Common myeloid progenitor, CD34-positive (primary cell): ENCODE measurements at regions not wholly inside any gene's neighbourhood (a gene's known extent, or its start where the extent isn't known, plus 50 kb on each side); places are given as distances from the start of the nearest gene placed in this dataset.
"Not testable (repeated sequence)": the region's sequence is repeated elsewhere in the genome, so short reads cannot be mapped to it uniquely, and the experiment has no call there.

Experiments
- CTCF ChIA-PET: fragments of 350-600 bp; sonication (Branson Sonifier 250); formaldehyde crosslinking; loops from one replicate; lab custom pipeline; 2021; ENCODE audit warnings: antibody characterized with exemption; lab: Charles Lee
- POLR2A ChIA-PET: fragments of 350-600 bp; sonication (Branson Sonifier 250); formaldehyde crosslinking; loops from one replicate; lab custom pipeline; 2021; ENCODE audit warnings: antibody characterized with exemption; lab: Charles Lee
- DNase-seq, 3 donors: peaks; one replicate each; pipeline versions ENCODE4 v3.0.0 to v3.0.0-alpha.2; 2013
- H3K27ac ChIP-seq, 2 experiments: 1 replicate in 1 of 2; 2 replicates in 1 of 2; pipeline ENCODE4 v1.7.0; 2013; ENCODE audit warnings: inconsistent platforms in 2 of 2, low read length in 2 of 2, mild to moderate bottlenecking in 2 of 2, low read depth in 1 of 2, moderate library complexity in 1 of 2; ENCODE audit not compliant: severe bottlenecking in 2 of 2, insufficient read depth in 1 of 2, poor library complexity in 1 of 2
- H3K27me3 ChIP-seq, 5 experiments: replicated peaks in 2 of 5; 1 replicate in 3 of 5; 2 replicates in 2 of 5; pipeline versions ENCODE4 v1.6.1 to v1.7.0; 2013; ENCODE audit warnings: low read length in 4 of 5, mild to moderate bottlenecking in 2 of 5, moderate library complexity in 2 of 5, inconsistent platforms in 1 of 5; ENCODE audit not compliant: insufficient read depth in 5 of 5, control insufficient read depth in 4 of 5
- H3K36me3 ChIP-seq, 4 experiments: 1 replicate in 2 of 4; 2 replicates in 2 of 4; pipeline versions ENCODE4 v1.6.1 to v1.7.0; 2013; ENCODE audit warnings: low read length in 3 of 4, control low read depth in 1 of 4, mild to moderate bottlenecking in 1 of 4; ENCODE audit not compliant: control insufficient read depth in 4 of 4, insufficient read depth in 4 of 4
- H3K4me1 ChIP-seq, 4 experiments: 1 replicate in 3 of 4; 2 replicates in 1 of 4; pipeline versions ENCODE4 v1.6.1 to v1.7.1; 2013; ENCODE audit warnings: low read length in 3 of 4, mild to moderate bottlenecking in 3 of 4, control low read depth in 1 of 4, inconsistent platforms in 1 of 4, moderate library complexity in 1 of 4; ENCODE audit not compliant: control insufficient read depth in 4 of 4, insufficient read depth in 4 of 4; ENCODE audit errors: control extremely low read depth in 1 of 4
- H3K4me3 ChIP-seq, 7 experiments: 1 replicate in 4 of 7; 2 replicates in 3 of 7; pipeline versions ENCODE4 v1.5.1 to v1.7.0; 2013; ENCODE audit warnings: mild to moderate bottlenecking in 7 of 7, low read length in 6 of 7, moderate library complexity in 6 of 7, inconsistent platforms in 2 of 7, low read depth in 2 of 7, control low read depth in 1 of 7; ENCODE audit not compliant: insufficient read depth in 4 of 7, control insufficient read depth in 1 of 7; ENCODE audit errors: extremely low read depth in 1 of 7
- H3K9me3 ChIP-seq, 5 experiments: 1 replicate in 4 of 5; 2 replicates in 1 of 5; pipeline versions ENCODE4 v1.6.1 to v1.7.1; 2013; ENCODE audit warnings: low read length in 4 of 5, mild to moderate bottlenecking in 2 of 5, inconsistent platforms in 1 of 5, low read depth in 1 of 5, moderate library complexity in 1 of 5; ENCODE audit not compliant: control insufficient read depth in 4 of 5, insufficient read depth in 2 of 5; ENCODE audit errors: control extremely low read depth in 1 of 5
- WGBS: methylation state at CpG from one replicate; pipeline ENCODE4 v1.1.5; 2013; ENCODE audit not compliant: insufficient coverage; 5-methylcytosine and 5-hydroxymethylcytosine counted together

DNA sequence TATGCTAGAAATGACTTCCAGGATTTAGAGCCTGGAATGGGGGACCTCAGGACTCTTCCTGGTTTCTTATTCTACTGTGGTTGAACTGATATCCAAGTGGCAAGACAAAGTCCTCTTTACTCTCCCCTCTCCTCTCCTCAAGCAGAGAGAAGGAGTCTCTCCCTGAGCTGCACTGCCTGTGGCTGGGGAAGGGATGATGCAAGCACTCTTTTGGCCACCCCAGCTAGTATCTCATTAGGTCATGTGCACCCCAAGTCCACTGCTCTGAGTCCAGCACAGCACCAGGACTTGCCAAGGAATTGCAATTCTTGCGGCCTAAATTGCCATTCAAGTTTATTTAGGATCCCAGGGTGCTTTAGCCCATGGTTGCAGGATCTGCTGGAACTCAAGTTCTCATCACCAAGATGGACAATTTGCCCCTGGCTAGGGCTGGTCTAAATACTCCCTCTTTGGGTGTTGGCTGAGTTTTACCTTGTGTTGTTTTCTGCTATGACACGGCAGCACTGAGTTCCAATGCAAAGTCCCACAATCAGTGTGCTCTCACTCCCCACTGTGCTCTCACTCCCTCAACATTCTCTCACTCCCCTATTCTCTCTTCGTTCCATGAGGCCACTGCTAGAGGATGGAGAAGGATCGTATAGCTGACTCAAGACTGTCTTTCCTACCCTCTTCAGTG is 172.2 kb downstream of the TM2D1 start:
- no peak overlapping the region for H3K27ac ChIP-seq
- CTCF ChIA-PET, result no interaction called here
- no peaks in the 10 kb centered on the region for H3K4me1 ChIP-seq
- POLR2A ChIA-PET, result no interaction called here
- H3K27me3 ChIP-seq, result no peaks in the 10 kb centered on the region
- no peak overlapping the region for H3K4me3 ChIP-seq
- WGBS, result 96% methylated on average over 3 of the region's 4 CpGs
- no peak for DNase-seq
- H3K9me3 ChIP-seq, result peaks cover 0 to 7% (median 5%) of the 10 kb centered on the region in 5 experiments
- H3K36me3 ChIP-seq, result no peaks in the 10 kb centered on the region

DNA sequence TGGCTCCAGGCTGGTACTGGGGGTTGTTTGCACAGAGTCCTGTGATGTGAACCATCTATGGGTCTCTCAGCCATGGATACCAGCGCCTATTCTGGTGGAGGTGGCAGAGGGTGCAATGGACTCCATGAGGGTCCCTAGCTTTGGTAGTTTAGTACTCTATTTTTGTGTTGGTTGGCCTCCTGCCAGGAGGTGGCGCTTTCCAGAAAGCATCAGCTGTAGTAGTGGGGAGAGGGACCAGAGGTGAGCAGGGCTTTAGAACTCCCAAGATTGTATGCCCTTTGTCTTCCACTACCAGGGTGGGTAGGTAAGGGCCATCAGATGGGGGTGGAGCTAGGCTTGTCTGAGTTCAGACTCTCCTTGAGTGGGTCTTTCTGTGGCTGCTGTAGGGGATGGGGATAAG is 177.6 kb downstream of the TM2D1 start:
- peak in 1 of 3 donors; percentile 7 for DNase-seq
- H3K27me3 ChIP-seq, H3K4me3 ChIP-seq, H3K27ac ChIP-seq, H3K36me3 ChIP-seq, POLR2A ChIA-PET, H3K9me3 ChIP-seq, H3K4me1 ChIP-seq: not testable (repeated sequence)
- CTCF ChIA-PET, result interaction anchor here (1.4 kb wide), 1 partner anchor 95 kb away, joined by 3 read pairs; no protein-coding TSS in a partner anchor
- 100% methylated on average over 2 of the region's 2 CpGs for WGBS

DNA sequence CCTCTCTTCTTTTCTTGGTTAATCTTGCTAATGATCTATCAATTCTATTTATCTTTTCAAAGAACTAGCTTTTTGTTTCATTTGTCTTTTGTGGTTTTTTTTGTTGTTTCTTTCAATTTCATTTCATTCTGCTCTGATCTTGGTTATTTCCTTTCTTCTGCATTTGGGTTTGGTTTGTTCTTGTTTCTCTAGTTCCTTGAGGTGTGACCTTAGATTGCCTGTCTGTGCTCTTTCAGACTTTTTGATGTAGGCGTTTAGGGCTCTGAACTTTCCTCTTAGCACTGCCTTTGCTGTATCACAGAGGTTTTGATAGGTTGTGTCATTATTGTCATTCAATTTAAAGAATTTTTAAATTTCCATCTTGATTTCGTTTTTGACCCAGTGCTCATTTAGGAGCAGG is 180.1 kb downstream of the TM2D1 start:
- CTCF ChIA-PET, H3K27ac ChIP-seq, H3K36me3 ChIP-seq, H3K27me3 ChIP-seq, H3K4me1 ChIP-seq, H3K4me3 ChIP-seq, H3K9me3 ChIP-seq, DNase-seq, POLR2A ChIA-PET: not testable (repeated sequence)
- WGBS, result no CpG with 5 or more reads among the region's 2 CpGs

DNA sequence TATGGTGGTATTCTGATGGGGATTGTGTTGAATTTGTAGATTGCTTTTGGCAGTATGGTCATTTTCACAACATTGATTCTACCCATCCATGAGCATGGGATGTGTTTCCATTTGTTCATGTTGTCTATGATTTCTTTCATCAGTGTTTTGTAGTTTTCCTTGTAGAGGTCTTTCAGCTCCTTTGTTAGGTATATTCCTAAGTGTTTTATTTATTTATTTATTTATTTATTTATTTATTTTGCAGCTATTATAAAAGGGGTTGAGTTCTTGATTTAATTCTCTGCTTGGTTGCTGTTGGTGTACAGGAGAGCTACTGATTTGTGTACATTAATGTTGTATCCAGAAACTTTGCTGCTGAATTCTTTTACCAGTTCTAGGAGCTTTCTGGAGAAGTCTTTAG is 181.4 kb downstream of the TM2D1 start:
- H3K27ac ChIP-seq, H3K27me3 ChIP-seq, H3K4me1 ChIP-seq, H3K4me3 ChIP-seq, CTCF ChIA-PET, POLR2A ChIA-PET, DNase-seq, H3K9me3 ChIP-seq, H3K36me3 ChIP-seq: not testable (repeated sequence)

DNA sequence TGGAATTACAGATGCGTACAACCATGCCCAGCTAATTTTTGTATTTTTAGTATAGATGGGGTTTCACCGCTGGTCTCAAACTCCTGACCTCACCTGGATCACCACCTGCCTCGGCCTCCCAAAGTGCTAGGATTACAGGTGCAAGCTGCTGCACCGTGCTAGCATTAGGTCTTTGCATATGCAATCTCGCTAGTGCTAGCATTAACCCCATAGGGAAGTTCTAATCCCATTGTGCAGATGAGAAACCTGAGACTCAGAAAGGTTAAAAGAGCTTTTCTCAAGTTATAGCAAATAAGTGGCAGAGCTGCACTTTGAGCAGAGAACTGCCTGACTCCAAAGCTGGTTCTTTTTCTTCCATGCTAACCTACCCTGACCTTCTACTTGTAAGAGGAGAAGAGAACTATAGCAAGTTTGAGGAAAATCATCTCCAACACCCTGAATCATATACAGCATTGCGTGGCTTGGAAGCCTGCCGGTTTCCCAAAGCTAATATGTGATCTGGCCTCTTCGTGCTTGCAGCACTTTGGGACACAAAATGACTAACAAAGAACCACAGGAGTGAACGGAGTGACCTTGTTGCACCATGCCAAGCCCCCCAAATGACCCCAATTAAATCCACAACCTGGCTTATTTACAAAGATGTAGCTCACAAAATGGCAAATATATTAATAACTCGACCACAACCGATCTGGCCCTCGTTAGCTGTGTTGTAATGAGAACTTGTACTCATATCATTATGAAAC is 185.1 kb downstream of the TM2D1 start:
- DNase-seq, result no peak
- Histone ChIP-seq H3K27ac (no peak overlapping the region), H3K36me3 (no peaks in the 10 kb centered on the region), H3K27me3 (no peaks in the 10 kb centered on the region), H3K4me1 (no peaks in the 10 kb centered on the region), H3K4me3 (no peak overlapping the region), H3K9me3 (no peaks in the 10 kb centered on the region)
- WGBS, result 84% methylated on average over 4 of the region's 12 CpGs
- CTCF ChIA-PET, result interaction anchor here (0.6 to 0.7 kb wide), 2 partner anchors 15 to 158 kb away, joined by 3 read pairs; no protein-coding TSS in a partner anchor
- POLR2A ChIA-PET, result no interaction called here

- no peaks in the 10 kb centered on the region for H3K9me3 ChIP-seq
- 94% methylated on average over 4 of the region's 4 CpGs for WGBS
- no peaks in the 10 kb centered on the region for H3K36me3 ChIP-seq
- no peaks in the 10 kb centered on the region for H3K4me1 ChIP-seq
- no peak for DNase-seq
- no peak overlapping the region for H3K4me3 ChIP-seq
- no peak overlapping the region for H3K27ac ChIP-seq
- CTCF ChIA-PET, result no interaction called here
- POLR2A ChIA-PET, result no interaction called here
- H3K27me3 ChIP-seq, result no peaks in the 10 kb centered on the region
Measured at GRCh38 chr1:61538228-61538627, 186.7 kb downstream of the TM2D1 start.
